ENCODE measurements at regions not wholly inside any gene's neighbourhood (a gene's known extent, or its start where the extent isn't known, plus 50 kb on each side); places are given as distances from the start of the nearest gene placed in this dataset.

DNA sequence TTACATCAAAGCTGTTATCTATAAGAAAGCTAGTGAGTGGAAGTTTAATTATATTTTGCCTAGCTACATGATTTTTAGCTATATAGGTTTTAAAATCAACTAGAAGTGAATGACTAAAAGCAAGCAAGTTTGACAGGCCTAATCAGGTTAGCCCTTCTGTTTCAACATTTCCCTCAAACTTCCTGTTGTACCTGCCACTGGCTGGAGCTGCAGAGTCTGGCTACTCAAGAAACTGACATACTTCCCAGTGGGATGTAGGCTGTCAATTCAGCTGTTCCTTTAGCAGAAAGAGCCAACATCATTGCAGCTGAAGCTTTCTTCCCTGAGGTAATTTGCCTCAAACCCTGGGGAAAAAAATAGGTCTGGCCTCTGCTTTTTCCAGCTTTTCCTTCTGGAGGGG lies 87.1 kb upstream of the TNR start:
- DNase-seq: no peak
- H3K9me3 Mint-ChIP-seq: peaks cover 14 to 22% of the 10 kb centered on the region in 2 experiments
- Histone ChIP-seq H3K27me3 (ENCODE audit: insufficient read depth, low read length) (no peaks in the 10 kb centered on the region), H2BK5ac (ENCODE audit: insufficient read length, low read length) (no peak overlapping the region), H3T11ph (ENCODE audit: low read length) (no peak overlapping the region), H3K27ac (ENCODE audit: insufficient read length, low read depth, low read length) (no peak overlapping the region), H2BK12ac (ENCODE audit: insufficient read length, low read depth, low read length) (no peak overlapping the region), H3K79me2 (ENCODE audit: insufficient read depth, low read length) (no peaks in the 10 kb centered on the region), H2BK120ac (ENCODE audit: low read depth, low read length, poor library complexity, severe bottlenecking) (no peak overlapping the region), H3K56ac (ENCODE audit: insufficient read length, low read depth, low read length) (no peak overlapping the region), H3K4me1 (ENCODE audit: insufficient read depth, low read length) (peaks cover 4% of the 10 kb centered on the region; the same call in 1 of the 2 replicates), H4K5ac (ENCODE audit: insufficient read length, low read depth, low read length) (no peak overlapping the region), H4K8ac (replicated peaks; ENCODE audit: insufficient read length, low read depth, low read length) (no peak overlapping the region), H2AK5ac (ENCODE audit: insufficient read length, low read length) (no peak overlapping the region), H3K23me2 (ENCODE audit: insufficient read length, low read depth, low read length, poor library complexity, severe bottlenecking) (no peaks in the 10 kb centered on the region), H3K9me3 (ENCODE audit: control insufficient read depth, low read depth, low read length) (no peaks in the 10 kb centered on the region), H2AFZ (ENCODE audit: low read length) (no peak overlapping the region), H3K14ac (ENCODE audit: insufficient read depth, low read length) (no peak overlapping the region), H2BK20ac (ENCODE audit: low read depth, low read length, poor library complexity, severe bottlenecking) (no peak overlapping the region), H3K9ac (ENCODE audit: extremely low read depth, insufficient read length, low read length) (no peak overlapping the region), H3K4ac (ENCODE audit: low read depth, low read length) (no peak overlapping the region), H3K23ac (ENCODE audit: insufficient read length, low read depth, low read length) (no peak overlapping the region), H4K91ac (ENCODE audit: insufficient read length, low read depth, low read length) (no peak overlapping the region), H4K20me1 (ENCODE audit: control insufficient read depth, insufficient read depth, insufficient read length) (no peaks in the 10 kb centered on the region), H3K79me1 (ENCODE audit: insufficient read depth, low read depth, low read length, poor library complexity, severe bottlenecking) (no peaks in the 10 kb centered on the region), H3K4me2 (ENCODE audit: insufficient read depth, insufficient read length, low read length) (no peak overlapping the region), H2BK15ac (ENCODE audit: low read depth, low read length) (no peak overlapping the region), H3K18ac (ENCODE audit: insufficient read length, low read depth, low read length) (no peak overlapping the region)
- H3K27me3 Mint-ChIP-seq (ENCODE audit: low read depth): no peaks in the 10 kb centered on the region; the same call in 1 of the 2 replicates
- H3K27ac Mint-ChIP-seq: no peak overlapping the region; a peak in 1 of 7 replicates
- H3K4me3 Mint-ChIP-seq: no peak overlapping the region
- TF ChIP-seq, protein P1, sequence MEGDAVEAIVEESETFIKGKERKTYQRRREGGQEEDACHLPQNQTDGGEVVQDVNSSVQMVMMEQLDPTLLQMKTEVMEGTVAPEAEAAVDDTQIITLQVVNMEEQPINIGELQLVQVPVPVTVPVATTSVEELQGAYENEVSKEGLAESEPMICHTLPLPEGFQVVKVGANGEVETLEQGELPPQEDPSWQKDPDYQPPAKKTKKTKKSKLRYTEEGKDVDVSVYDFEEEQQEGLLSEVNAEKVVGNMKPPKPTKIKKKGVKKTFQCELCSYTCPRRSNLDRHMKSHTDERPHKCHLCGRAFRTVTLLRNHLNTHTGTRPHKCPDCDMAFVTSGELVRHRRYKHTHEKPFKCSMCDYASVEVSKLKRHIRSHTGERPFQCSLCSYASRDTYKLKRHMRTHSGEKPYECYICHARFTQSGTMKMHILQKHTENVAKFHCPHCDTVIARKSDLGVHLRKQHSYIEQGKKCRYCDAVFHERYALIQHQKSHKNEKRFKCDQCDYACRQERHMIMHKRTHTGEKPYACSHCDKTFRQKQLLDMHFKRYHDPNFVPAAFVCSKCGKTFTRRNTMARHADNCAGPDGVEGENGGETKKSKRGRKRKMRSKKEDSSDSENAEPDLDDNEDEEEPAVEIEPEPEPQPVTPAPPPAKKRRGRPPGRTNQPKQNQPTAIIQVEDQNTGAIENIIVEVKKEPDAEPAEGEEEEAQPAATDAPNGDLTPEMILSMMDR (conservative IDR thresholded peaks at IDR 0.05): no peak
- H3K4me1 Mint-ChIP-seq: peaks cover 37 to 41% of the 10 kb centered on the region in 2 experiments
- H3K36me3 Mint-ChIP-seq (ENCODE audit: insufficient read depth in 1 of 3, low read depth in 3 of 3): peaks cover 9 to 21% (median 12%) of the 10 kb centered on the region in 3 experiments

Data from H9 (cell line).